ENCODE measurements at regions not wholly inside any gene's neighbourhood (a gene's known extent, or its start where the extent isn't known, plus 50 kb on each side); places are given as distances from the start of the nearest gene placed in this dataset.

GRCh38 chr2:138157372-138157771 lies 193.1 kb downstream of the HNMT start:
- intact Hi-C loops (cut with DNase I) = no loop called here
- Histone ChIP-seq H3K4me3 (no peak overlapping the region), H3K27ac (no peak overlapping the region), H3K36me3 (no peaks in the 10 kb centered on the region), H3K9me3 (no peaks in the 10 kb centered on the region), H3K4me1 (no peaks in the 10 kb centered on the region), H3K27me3 (ENCODE audit: low read depth) (no peaks in the 10 kb centered on the region)
- DNase-seq = no peak
- no peak for ATAC-seq
- TF ChIP-seq, protein P1, sequence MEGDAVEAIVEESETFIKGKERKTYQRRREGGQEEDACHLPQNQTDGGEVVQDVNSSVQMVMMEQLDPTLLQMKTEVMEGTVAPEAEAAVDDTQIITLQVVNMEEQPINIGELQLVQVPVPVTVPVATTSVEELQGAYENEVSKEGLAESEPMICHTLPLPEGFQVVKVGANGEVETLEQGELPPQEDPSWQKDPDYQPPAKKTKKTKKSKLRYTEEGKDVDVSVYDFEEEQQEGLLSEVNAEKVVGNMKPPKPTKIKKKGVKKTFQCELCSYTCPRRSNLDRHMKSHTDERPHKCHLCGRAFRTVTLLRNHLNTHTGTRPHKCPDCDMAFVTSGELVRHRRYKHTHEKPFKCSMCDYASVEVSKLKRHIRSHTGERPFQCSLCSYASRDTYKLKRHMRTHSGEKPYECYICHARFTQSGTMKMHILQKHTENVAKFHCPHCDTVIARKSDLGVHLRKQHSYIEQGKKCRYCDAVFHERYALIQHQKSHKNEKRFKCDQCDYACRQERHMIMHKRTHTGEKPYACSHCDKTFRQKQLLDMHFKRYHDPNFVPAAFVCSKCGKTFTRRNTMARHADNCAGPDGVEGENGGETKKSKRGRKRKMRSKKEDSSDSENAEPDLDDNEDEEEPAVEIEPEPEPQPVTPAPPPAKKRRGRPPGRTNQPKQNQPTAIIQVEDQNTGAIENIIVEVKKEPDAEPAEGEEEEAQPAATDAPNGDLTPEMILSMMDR (IDR thresholded peaks at IDR 0.05) = no peak

DNA sequence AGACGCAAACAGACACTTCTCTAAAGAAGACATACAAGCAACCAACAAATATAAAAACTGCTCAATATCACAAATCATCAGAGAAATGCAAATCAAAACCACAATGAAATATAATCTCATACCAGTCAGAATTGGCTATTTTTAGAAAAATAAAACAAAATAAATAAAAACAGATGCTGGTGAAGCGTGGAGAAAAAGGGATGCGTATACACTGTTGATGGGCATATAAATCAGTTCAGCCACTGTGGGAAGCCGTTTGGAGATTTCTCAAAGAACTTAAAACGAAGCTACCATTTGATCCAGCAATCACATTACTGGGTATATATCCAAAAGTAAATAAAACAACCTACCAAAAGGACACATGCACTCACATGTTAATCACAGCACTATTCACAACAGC lies 206.2 kb downstream of the HNMT start:
- DNase-seq (no peak), ATAC-seq (no peak)
- Histone ChIP-seq H3K36me3 (no peaks in the 10 kb centered on the region), H3K9me3 (peaks cover 6% of the 10 kb centered on the region), H3K4me3 (no peak overlapping the region), H3K27me3 (ENCODE audit: low read depth) (no peaks in the 10 kb centered on the region), H3K27ac (no peak overlapping the region), H3K4me1 (no peaks in the 10 kb centered on the region)
- intact Hi-C loops (cut with DNase I) = no loop called here
- TF ChIP-seq, protein P1 (IDR thresholded peaks at IDR 0.05) = no peak

- intact Hi-C loops (cut with DNase I) = no loop called here
- no peak overlapping the region for H3K4me3 ChIP-seq
- DNase-seq (no peak), ATAC-seq (no peak)
- H3K9me3 ChIP-seq = no peaks in the 10 kb centered on the region
- H3K27ac ChIP-seq = no peak overlapping the region
- no peaks in the 10 kb centered on the region for H3K36me3 ChIP-seq
- TF ChIP-seq, protein P1 (IDR thresholded peaks at IDR 0.05) = no peak
- no peaks in the 10 kb centered on the region for H3K27me3 ChIP-seq (ENCODE audit: low read depth)
- H3K4me1 ChIP-seq = no peaks in the 10 kb centered on the region
Measured at GRCh38 chr2:138171244-138171643, 207.0 kb downstream of the HNMT start.

DNA sequence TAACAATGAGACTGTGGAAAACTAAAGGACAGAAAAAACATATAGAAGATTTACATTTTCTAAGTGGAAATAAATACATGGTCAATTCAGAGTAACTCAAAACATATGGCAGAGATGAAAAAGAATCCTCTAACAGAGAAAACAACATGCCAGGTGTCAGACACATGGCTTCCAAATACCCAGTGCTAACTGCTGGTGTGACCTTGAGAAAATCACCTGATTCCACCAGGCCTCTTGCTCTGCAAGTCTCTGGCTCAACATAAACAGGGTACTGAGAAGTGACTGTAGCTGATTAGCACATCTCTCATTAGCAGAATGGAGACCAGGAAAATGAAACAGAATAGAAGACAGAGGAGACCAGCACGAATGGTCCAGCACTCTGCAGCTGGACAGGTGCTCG lies 210.8 kb downstream of the HNMT start:
- DNase-seq = no peak
- ATAC-seq = no peak
- intact Hi-C loops (cut with DNase I) = no loop called here
- no peak overlapping the region for H3K4me3 ChIP-seq
- no peak overlapping the region for H3K27ac ChIP-seq
- no peaks in the 10 kb centered on the region for H3K4me1 ChIP-seq
- TF ChIP-seq, protein P1 (IDR thresholded peaks at IDR 0.05) = no peak
- no peaks in the 10 kb centered on the region for H3K9me3 ChIP-seq
- no peaks in the 10 kb centered on the region for H3K27me3 ChIP-seq (ENCODE audit: low read depth)
- no peaks in the 10 kb centered on the region for H3K36me3 ChIP-seq

DNA sequence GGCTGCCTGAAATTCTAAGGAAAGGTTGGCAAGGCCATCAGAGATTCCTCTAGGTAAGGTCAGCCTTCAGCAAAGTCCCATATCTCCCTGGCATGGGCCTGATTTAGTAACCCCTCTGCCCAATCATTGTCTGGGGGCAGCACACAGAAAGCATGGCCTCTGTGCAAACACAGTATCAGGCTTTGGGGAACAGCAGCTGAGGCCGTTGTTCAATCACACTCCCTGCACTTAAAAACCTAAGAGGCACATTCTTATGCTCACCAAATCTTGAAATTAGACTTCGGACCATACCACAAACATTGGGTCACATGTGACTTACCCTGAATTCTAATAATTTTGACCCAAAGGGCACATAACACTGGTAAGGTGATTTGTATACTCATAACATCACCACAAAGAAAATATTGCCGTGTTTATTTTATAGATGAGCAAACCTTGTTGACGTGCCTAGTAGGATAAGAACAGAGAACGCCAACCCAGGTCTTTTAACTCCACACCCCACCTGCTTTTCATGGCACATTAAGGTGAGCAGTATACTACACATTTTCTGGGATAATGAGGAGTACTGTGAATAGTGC lies 212.7 kb downstream of the HNMT start:
- TF ChIP-seq, protein P1 (IDR thresholded peaks at IDR 0.05) = no peak
- ATAC-seq = no peak
- H3K27ac ChIP-seq = no peak overlapping the region

GRCh38 chr2:138177693-138178092 lies 213.4 kb downstream of the HNMT start:
- ATAC-seq (no peak), DNase-seq (no peak)
- Histone ChIP-seq H3K36me3 (no peaks in the 10 kb centered on the region), H3K4me3 (no peak overlapping the region), H3K27ac (no peak overlapping the region), H3K27me3 (ENCODE audit: low read depth) (no peaks in the 10 kb centered on the region), H3K9me3 (no peaks in the 10 kb centered on the region), H3K4me1 (no peaks in the 10 kb centered on the region)
- TF ChIP-seq, protein P1 (IDR thresholded peaks at IDR 0.05) = no peak
- intact Hi-C loops (cut with DNase I) = no loop called here

More for the DNA sequence above, 212.7 kb downstream of the HNMT start:
- intact Hi-C loops (cut with DNase I) = no loop called here
- Histone ChIP-seq H3K9me3 (no peaks in the 10 kb centered on the region), H3K4me1 (no peaks in the 10 kb centered on the region), H3K4me3 (no peak overlapping the region), H3K36me3 (no peaks in the 10 kb centered on the region), H3K27me3 (ENCODE audit: low read depth) (no peaks in the 10 kb centered on the region)
- DNase-seq = no peak
